Panc1 (cell line): ENCODE measurements at regions not wholly inside any gene's neighbourhood (a gene's known extent, or its start where the extent isn't known, plus 50 kb on each side); places are given as distances from the start of the nearest gene placed in this dataset.

ENCODE experiments used
- CTCF ChIP-seq: fragments of 450-650 bp; IDR thresholded peaks from 2 replicates; pipeline ENCODE4 v1.5.1; 2017; ENCODE audit warnings: mild to moderate bottlenecking
- POLR2AphosphoS5 ChIP-seq: IDR thresholded peaks from 2 replicates; pipeline ENCODE4 v1.6.1; 2012; ENCODE audit warnings: mild to moderate bottlenecking, low read depth, low read length, moderate library complexity
- REST ChIP-seq, 2 experiments: IDR thresholded peaks; 2 replicates each; pipeline ENCODE4 v1.6.1; 2011 to 2012; ENCODE audit warnings: low read depth in 2 of 2, control low read depth in 1 of 2, low read length in 1 of 2, mild to moderate bottlenecking in 1 of 2, moderate library complexity in 1 of 2; ENCODE audit not compliant: insufficient read depth in 1 of 2
- SIN3A ChIP-seq: IDR thresholded peaks from 2 replicates; pipeline ENCODE4 v1.6.1; 2012; ENCODE audit warnings: low read depth, mild to moderate bottlenecking, low read length, moderate library complexity, borderline replicate concordance; ENCODE audit not compliant: insufficient read depth
- TCF7L2 ChIP-seq: IDR thresholded peaks from 2 replicates; pipeline ENCODE4 v1.6.1; 2011; ENCODE audit warnings: mild to moderate bottlenecking, low read depth, low read length, inconsistent platforms

- TF ChIP-seq SIN3A (no peak), CTCF (no peak), POLR2AphosphoS5 (no peak), REST (IDR thresholded peaks at IDR 0.05; ENCODE audit: insufficient read depth in 1 of 2, low read depth in 2 of 2, low read length in 1 of 2) (no peak), TCF7L2 (no peak)
These were observed 177.5 kb upstream of the PPP2R2B start for GRCh38 chr5:147055850-147056566.
